Skeletal muscle tissue (tissue), 3 donors: ENCODE measurements at regions not wholly inside any gene's neighbourhood (a gene's known extent, or its start where the extent isn't known, plus 50 kb on each side); places are given as distances from the start of the nearest gene placed in this dataset.
A peak's percentile ranks its signal among the peaks of the same experiment; 100 is the strongest.

Source experiments
- H3K27ac ChIP-seq: one replicate; pipeline ENCODE4 v1.7.0; 2013; ENCODE audit warnings: mild to moderate bottlenecking, low read depth, low read length, inconsistent platforms
- H3K27me3 ChIP-seq, 3 donors: one replicate each; pipeline ENCODE4 v1.7.0; 2013; ENCODE audit warnings: low read length in 3 of 3; ENCODE audit not compliant: control insufficient read depth in 3 of 3, insufficient read depth in 3 of 3
- H3K36me3 ChIP-seq, 3 donors: one replicate each; pipeline ENCODE4 v1.7.0; 2013; ENCODE audit warnings: low read length in 3 of 3; ENCODE audit not compliant: control insufficient read depth in 3 of 3, insufficient read depth in 3 of 3
- H3K4me1 ChIP-seq, 3 donors: one replicate each; pipeline ENCODE4 v1.7.0; 2013; ENCODE audit warnings: low read length in 3 of 3, mild to moderate bottlenecking in 3 of 3; ENCODE audit not compliant: control insufficient read depth in 3 of 3, insufficient read depth in 3 of 3
- H3K4me3 ChIP-seq, 3 donors: one replicate each; pipeline ENCODE4 v1.7.0; 2013; ENCODE audit warnings: low read length in 3 of 3
- H3K9ac ChIP-seq, 3 donors: one replicate each; pipeline ENCODE4 v1.7.0; 2013; ENCODE audit warnings: low read length in 3 of 3, mild to moderate bottlenecking in 3 of 3, moderate library complexity in 2 of 3, low read depth in 1 of 3
- H3K9me3 ChIP-seq, 3 donors: one replicate each; pipeline ENCODE4 v1.7.0; 2013; ENCODE audit warnings: low read length in 3 of 3; ENCODE audit not compliant: control insufficient read depth in 3 of 3
- donor health status: Osteomylitis.

GRCh38 chr1:10936998-10937901, 75.2 kb upstream of the TARDBP start:
- Histone ChIP-seq H3K27me3 (peaks cover 0 to 11% (median 4%) of the 10 kb centered on the region in 3 donors), H3K9me3 (no peaks in the 10 kb centered on the region)

GRCh38 chr1:10938741-10939417, 73.6 kb upstream of the TARDBP start:
- H3K36me3 ChIP-seq: no peaks in the 10 kb centered on the region
- H3K4me3 ChIP-seq: no peak overlapping the region
- peaks cover 8 to 11% (median 9%) of the 10 kb centered on the region in 3 donors for H3K4me1 ChIP-seq
- no peak overlapping the region for H3K9ac ChIP-seq
- H3K27ac ChIP-seq: no peak overlapping the region
- no peaks in the 10 kb centered on the region for H3K9me3 ChIP-seq
- peaks cover 0 to 11% (median 4%) of the 10 kb centered on the region in 3 donors for H3K27me3 ChIP-seq

More at GRCh38 chr1:10936998-10937901, 75.2 kb upstream of the TARDBP start:
- Histone ChIP-seq H3K9ac (no peak overlapping the region), H3K4me3 (no peak overlapping the region), H3K4me1 (peaks cover 4 to 6% (median 5%) of the 10 kb centered on the region in 3 donors), H3K36me3 (no peaks in the 10 kb centered on the region), H3K27ac (no peak overlapping the region)

DNA sequence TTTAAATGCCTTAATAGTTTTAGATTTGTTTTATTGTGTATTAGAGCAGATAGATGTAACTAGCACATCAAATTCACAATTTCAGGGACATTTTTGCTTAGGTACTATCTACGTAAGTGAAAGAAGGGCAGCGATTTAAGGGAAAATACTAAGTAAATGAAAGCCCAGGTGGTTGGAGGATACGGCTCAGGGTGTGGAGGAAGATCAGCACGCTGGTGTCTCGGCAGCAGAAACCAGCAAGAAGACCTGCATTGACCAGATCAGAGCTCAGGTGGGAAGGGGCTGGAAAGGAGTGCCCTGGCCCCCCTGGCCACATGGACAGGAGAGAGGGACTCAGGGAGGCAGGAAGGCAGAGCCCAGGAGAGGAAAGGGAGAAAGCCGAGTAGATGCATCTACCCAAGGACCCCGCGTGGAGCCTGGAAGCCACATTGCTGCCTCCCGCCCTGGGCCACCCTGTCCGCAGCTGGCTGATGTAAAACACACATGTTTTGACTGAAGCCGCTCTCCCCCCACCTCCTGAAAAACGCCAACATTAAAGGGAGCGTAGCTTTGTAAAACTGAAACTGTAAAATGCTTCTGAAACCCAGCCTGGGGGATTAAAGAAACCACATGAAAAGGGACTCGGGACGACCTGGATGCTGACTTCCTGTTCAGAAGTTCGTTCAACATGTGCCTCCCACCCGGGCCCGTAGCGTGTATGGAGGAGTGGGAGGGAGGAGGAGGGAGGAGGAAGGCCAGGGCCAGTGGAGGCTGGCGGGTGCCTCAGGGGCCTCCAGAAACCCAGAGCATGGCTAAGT, 72.6 kb upstream of the TARDBP start:
- Histone ChIP-seq H3K27me3 (peaks cover 0 to 9% (median 4%) of the 10 kb centered on the region in 3 donors), H3K27ac (no peak overlapping the region), H3K9me3 (no peaks in the 10 kb centered on the region), H3K4me3 (no peak overlapping the region), H3K36me3 (no peaks in the 10 kb centered on the region), H3K4me1 (peaks cover 16 to 20% (median 18%) of the 10 kb centered on the region in 3 donors), H3K9ac (no peak overlapping the region)

DNA sequence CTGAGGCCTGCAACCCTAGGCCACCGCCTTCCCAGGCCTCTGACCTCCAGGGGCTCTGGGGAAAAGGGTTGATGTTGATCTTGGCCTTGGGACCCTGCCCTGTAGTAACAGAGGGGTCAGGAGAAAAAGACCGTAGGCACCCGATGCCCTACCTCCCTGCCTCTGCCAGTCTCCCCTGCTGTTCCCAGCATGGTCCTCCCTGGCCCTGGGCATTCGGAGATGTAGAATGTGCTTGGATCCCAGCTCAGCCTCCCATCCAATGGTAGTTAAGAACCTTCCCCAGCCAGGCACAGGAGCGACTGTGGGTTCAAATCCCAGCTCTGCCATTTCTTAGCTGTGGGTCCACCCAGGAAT, 72.0 kb upstream of the TARDBP start:
- no peaks in the 10 kb centered on the region for H3K9me3 ChIP-seq
- H3K9ac ChIP-seq: no peak overlapping the region
- H3K36me3 ChIP-seq: no peaks in the 10 kb centered on the region
- H3K4me3 ChIP-seq: no peak overlapping the region
- H3K4me1 ChIP-seq: peaks cover 18 to 23% (median 19%) of the 10 kb centered on the region in 3 donors
- H3K27ac ChIP-seq: no peak overlapping the region
- peaks cover 0 to 9% (median 4%) of the 10 kb centered on the region in 3 donors for H3K27me3 ChIP-seq

DNA sequence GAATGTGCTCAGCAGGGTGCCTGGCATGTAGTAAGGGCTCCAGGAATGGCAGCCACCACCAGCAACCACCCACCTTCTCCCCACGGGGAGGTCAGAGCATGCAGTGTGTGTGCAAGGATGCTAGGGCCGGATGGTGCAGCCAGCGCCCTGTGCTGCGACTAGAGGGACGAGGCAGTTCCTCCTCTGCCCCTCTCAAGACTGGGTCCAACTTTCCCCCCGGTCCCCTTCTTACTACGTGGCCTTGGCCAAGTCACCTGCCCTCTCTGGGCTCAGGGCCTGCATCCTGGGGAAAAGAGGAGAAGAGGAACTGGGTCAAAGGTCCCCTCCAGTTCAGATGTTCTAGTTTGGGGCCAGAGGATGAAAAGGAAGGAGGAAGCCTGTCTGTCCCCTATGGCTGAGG, 71.6 kb upstream of the TARDBP start:
- H3K27ac ChIP-seq: no peak overlapping the region
- no peak overlapping the region for H3K4me3 ChIP-seq
- H3K27me3 ChIP-seq: peaks cover 0 to 9% (median 4%) of the 10 kb centered on the region in 3 donors
- no peak overlapping the region for H3K9ac ChIP-seq
- H3K36me3 ChIP-seq: no peaks in the 10 kb centered on the region
- H3K9me3 ChIP-seq: no peaks in the 10 kb centered on the region
- peaks cover 19 to 27% (median 20%) of the 10 kb centered on the region in 3 donors for H3K4me1 ChIP-seq

DNA sequence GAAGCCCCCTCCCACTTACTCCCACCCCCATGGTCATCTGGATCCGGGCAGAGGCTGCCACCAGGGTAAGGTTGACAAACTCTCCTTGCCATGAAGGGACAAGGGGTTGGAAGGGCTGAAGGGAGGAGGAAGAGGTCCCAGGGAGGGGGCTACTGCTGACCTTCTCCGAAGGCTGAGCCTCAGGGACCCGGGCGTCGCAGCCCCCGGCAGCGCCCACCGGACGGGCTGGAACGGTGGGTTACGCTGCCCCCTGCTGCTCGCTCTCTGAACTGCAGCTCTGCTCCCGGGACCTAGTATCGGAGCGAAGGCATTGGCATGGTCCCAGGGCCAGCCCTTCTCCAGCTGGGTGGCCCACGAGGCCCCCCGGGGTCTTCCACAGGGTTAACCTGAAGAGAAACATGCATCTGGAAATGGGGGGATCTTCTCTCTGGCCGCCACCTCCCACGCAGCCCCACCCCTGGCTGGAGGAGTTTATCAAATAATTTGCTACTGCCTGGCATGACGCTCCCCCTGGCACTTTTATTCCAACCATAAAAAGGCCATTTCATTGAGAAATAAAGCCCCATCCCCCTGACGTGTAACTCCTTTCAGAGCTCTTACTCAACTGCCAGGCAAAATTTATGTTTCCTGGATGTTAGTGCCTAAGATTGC, 70.4 kb upstream of the TARDBP start:
- Histone ChIP-seq H3K4me3 (peak overlapping the region in 1 of 3 donors; percentile 41), H3K9me3 (no peaks in the 10 kb centered on the region), H3K9ac (peak overlapping the region in 1 of 3 donors; percentile 40), H3K4me1 (peaks cover 19 to 33% (median 23%) of the 10 kb centered on the region in 3 donors), H3K27ac (no peak overlapping the region), H3K27me3 (peaks cover 0 to 9% (median 4%) of the 10 kb centered on the region in 3 donors), H3K36me3 (no peaks in the 10 kb centered on the region)

GRCh38 chr1:10942542-10942912, 69.9 kb upstream of the TARDBP start:
- H3K4me3 ChIP-seq: no peak overlapping the region
- H3K9ac ChIP-seq: no peak overlapping the region
- H3K27ac ChIP-seq: no peak overlapping the region
- no peaks in the 10 kb centered on the region for H3K9me3 ChIP-seq
- no peaks in the 10 kb centered on the region for H3K36me3 ChIP-seq
- H3K4me1 ChIP-seq: peaks cover 19 to 37% (median 23%) of the 10 kb centered on the region in 3 donors
- peaks cover 0 to 9% (median 4%) of the 10 kb centered on the region in 3 donors for H3K27me3 ChIP-seq

GRCh38 chr1:10943041-10943440, 69.4 kb upstream of the TARDBP start:
- H3K36me3 ChIP-seq: no peaks in the 10 kb centered on the region
- no peak overlapping the region for H3K9ac ChIP-seq
- no peak overlapping the region for H3K4me3 ChIP-seq
- H3K27me3 ChIP-seq: peaks cover 0 to 9% (median 4%) of the 10 kb centered on the region in 3 donors
- H3K9me3 ChIP-seq: no peaks in the 10 kb centered on the region
- peaks cover 19 to 42% (median 23%) of the 10 kb centered on the region in 3 donors for H3K4me1 ChIP-seq
- no peak overlapping the region for H3K27ac ChIP-seq

DNA sequence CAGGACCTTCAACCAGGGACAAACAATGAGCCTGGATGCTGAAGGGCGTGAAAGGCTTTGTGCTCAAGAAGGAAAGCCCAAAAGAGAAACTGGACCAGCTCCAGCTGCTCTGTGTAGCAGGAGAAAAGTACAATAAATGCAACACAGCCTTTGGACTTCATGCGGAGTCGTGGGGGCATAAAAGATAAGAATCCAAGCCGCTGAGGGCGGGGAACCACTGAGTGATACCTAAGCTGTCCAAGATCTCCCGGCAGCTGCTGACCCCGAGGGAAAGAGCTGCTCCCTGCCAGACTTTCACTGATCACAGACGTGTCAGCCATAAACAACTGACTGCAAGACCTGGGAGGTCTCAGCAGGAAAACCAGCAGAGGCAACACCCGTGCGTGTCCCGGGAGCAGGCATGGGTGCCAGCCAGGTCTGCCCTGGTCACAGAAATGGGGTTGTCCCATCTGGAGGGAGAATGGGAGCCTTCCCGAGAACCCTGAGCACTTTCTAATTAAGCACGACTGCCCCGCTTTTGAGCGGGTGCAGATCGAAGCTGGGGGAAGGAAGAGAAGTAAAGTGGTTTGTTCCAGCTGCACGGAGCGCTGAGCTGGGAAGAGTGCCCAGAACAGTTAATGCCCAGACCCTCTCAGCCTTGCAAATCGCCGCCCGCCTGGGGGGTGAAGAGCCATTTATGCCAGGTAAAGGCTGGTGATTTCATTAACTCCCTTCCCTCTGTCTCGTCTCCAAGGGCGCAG, 68.3 kb upstream of the TARDBP start:
- no peaks in the 10 kb centered on the region for H3K9me3 ChIP-seq
- H3K4me1 ChIP-seq: peaks cover 19 to 48% (median 28%) of the 10 kb centered on the region in 3 donors
- H3K4me3 ChIP-seq: peak overlapping the region; percentile 71 to 74 (median 72)
- peak overlapping the region; percentile 34 to 86 (median 80) for H3K9ac ChIP-seq
- H3K27ac ChIP-seq: no peak overlapping the region
- no peaks in the 10 kb centered on the region for H3K36me3 ChIP-seq
- peaks cover 0 to 9% (median 4%) of the 10 kb centered on the region in 3 donors for H3K27me3 ChIP-seq
